ENCODE measurements at regions not wholly inside any gene's neighbourhood (a gene's known extent, or its start where the extent isn't known, plus 50 kb on each side); places are given as distances from the start of the nearest gene placed in this dataset.

GRCh38 chr1:60740154-60740553 is 342.2 kb upstream of the NFIA start:
- no peak overlapping the region for H3K4me3 ChIP-seq (ENCODE audit: control insufficient read depth in 2 of 3, extremely low read depth in 1 of 3, insufficient read depth in 2 of 3, low read depth in 1 of 3, low read length in 3 of 3)

DNA sequence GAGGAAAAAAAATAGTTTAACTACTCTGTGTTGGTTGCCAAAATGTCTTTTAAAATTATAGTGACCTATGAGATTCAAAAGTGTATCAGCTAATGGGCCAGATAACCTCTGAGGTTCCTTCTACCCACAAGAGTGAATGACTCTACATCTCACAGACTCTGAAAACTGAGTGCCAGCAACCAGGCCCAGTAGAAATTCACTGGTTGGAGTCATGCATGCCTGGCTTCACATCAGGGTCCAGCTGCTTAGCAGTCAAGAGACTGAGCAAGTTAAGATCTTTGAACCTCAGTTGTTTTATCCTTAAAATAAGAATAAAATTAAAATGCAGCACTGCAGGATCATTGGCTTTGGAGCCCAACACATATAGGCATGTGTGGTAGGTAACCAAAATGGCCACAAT is 342.6 kb upstream of the NFIA start:
- Histone ChIP-seq H4K20me1 (ENCODE audit: control insufficient read depth, extremely low read depth, insufficient read depth, low read length) (no peaks in the 10 kb centered on the region), H3K9me1 (ENCODE audit: control insufficient read depth, extremely low read depth, insufficient read depth, low read length) (no peaks in the 10 kb centered on the region), H3K79me2 (ENCODE audit: control insufficient read depth, insufficient read depth, low read length) (no peaks in the 10 kb centered on the region), H2AFZ (ENCODE audit: control insufficient read depth, low read length) (no peak overlapping the region), H3K36me3 (ENCODE audit: control insufficient read depth in 2 of 2, extremely low read depth in 1 of 2, insufficient read depth in 2 of 2, low read length in 2 of 2) (no peaks in the 10 kb centered on the region), H3K4me3 (ENCODE audit: control insufficient read depth in 2 of 3, extremely low read depth in 1 of 3, insufficient read depth in 2 of 3, low read depth in 1 of 3, low read length in 3 of 3) (no peak overlapping the region), H3K4me2 (ENCODE audit: control insufficient read depth, extremely low read depth, insufficient read depth, low read depth, low read length) (no peak overlapping the region), H3K27ac (ENCODE audit: control insufficient read depth, insufficient read depth, low read length) (no peak overlapping the region), H3K4me1 (ENCODE audit: control insufficient read depth, extremely low read depth, insufficient read depth, low read length) (no peaks in the 10 kb centered on the region), H3K27me3 (ENCODE audit: control insufficient read depth, extremely low read depth, insufficient read depth, low read length) (no peaks in the 10 kb centered on the region), H3K9me3 (ENCODE audit: control insufficient read depth, low read depth, low read length) (no peaks in the 10 kb centered on the region), H3K9ac (ENCODE audit: control insufficient read depth, extremely low read depth, insufficient read depth, low read length) (no peak overlapping the region)
- dilution Hi-C loops (cut with MboI; ENCODE audit: extremely low pct_ligation_motif_present, low sequenced_read_pairs) = no loop called here
- no peak for FAIRE-seq
- no peak for TF ChIP-seq CTCF (optimal IDR thresholded peaks at IDR 0.05 in 1 of 3, IDR thresholded peaks at IDR 0.05 in 1 of 3, conservative IDR thresholded peaks at IDR 0.05 in 1 of 3; ENCODE audit: extremely low read depth in 1 of 3, insufficient read depth in 2 of 3, low read length in 3 of 3)
- no peak for TF ChIP-seq EZH2 (IDR thresholded peaks at IDR 0.05; ENCODE audit: low read length)
- no peak for DNase-seq (ENCODE audit: low read depth, low spot score)

More at GRCh38 chr1:60740154-60740553, 342.2 kb upstream of the NFIA start:
- no peak overlapping the region for H3K9ac ChIP-seq (ENCODE audit: control insufficient read depth, extremely low read depth, insufficient read depth, low read length)
- H3K27ac ChIP-seq (ENCODE audit: control insufficient read depth, insufficient read depth, low read length) = no peak overlapping the region
- no peaks in the 10 kb centered on the region for H4K20me1 ChIP-seq (ENCODE audit: control insufficient read depth, extremely low read depth, insufficient read depth, low read length)
- no peak overlapping the region for H2AFZ ChIP-seq (ENCODE audit: control insufficient read depth, low read length)
- no peaks in the 10 kb centered on the region for H3K79me2 ChIP-seq (ENCODE audit: control insufficient read depth, insufficient read depth, low read length)
- FAIRE-seq = no peak
- no peaks in the 10 kb centered on the region for H3K4me1 ChIP-seq (ENCODE audit: control insufficient read depth, extremely low read depth, insufficient read depth, low read length)
- no peaks in the 10 kb centered on the region for H3K9me3 ChIP-seq (ENCODE audit: control insufficient read depth, low read depth, low read length)
- DNase-seq (ENCODE audit: low read depth, low spot score) = no peak
- no peaks in the 10 kb centered on the region for H3K9me1 ChIP-seq (ENCODE audit: control insufficient read depth, extremely low read depth, insufficient read depth, low read length)
- H3K27me3 ChIP-seq (ENCODE audit: control insufficient read depth, extremely low read depth, insufficient read depth, low read length) = no peaks in the 10 kb centered on the region
- H3K36me3 ChIP-seq (ENCODE audit: control insufficient read depth in 2 of 2, extremely low read depth in 1 of 2, insufficient read depth in 2 of 2, low read length in 2 of 2) = no peaks in the 10 kb centered on the region
- H3K4me2 ChIP-seq (ENCODE audit: control insufficient read depth, extremely low read depth, insufficient read depth, low read depth, low read length) = no peak overlapping the region
- dilution Hi-C loops (cut with MboI; ENCODE audit: extremely low pct_ligation_motif_present, low sequenced_read_pairs) = no loop called here
- TF ChIP-seq EZH2 (IDR thresholded peaks at IDR 0.05; ENCODE audit: low read length) = no peak

GRCh38 chr1:60732977-60733401 is 349.4 kb upstream of the NFIA start:
- no peak overlapping the region for H3K4me2 ChIP-seq (ENCODE audit: control insufficient read depth, extremely low read depth, insufficient read depth, low read depth, low read length)
- H3K9ac ChIP-seq (ENCODE audit: control insufficient read depth, extremely low read depth, insufficient read depth, low read length) = no peak overlapping the region
- H3K9me1 ChIP-seq (ENCODE audit: control insufficient read depth, extremely low read depth, insufficient read depth, low read length) = no peaks in the 10 kb centered on the region
- TF ChIP-seq EZH2 (IDR thresholded peaks at IDR 0.05; ENCODE audit: low read length) (no peak), CTCF (optimal IDR thresholded peaks at IDR 0.05 in 1 of 3, IDR thresholded peaks at IDR 0.05 in 1 of 3, conservative IDR thresholded peaks at IDR 0.05 in 1 of 3; ENCODE audit: extremely low read depth in 1 of 3, insufficient read depth in 2 of 3, low read length in 3 of 3) (no peak)
- no peaks in the 10 kb centered on the region for H3K27me3 ChIP-seq (ENCODE audit: control insufficient read depth, extremely low read depth, insufficient read depth, low read length)
- no peak overlapping the region for H3K27ac ChIP-seq (ENCODE audit: control insufficient read depth, insufficient read depth, low read length)
- dilution Hi-C loops (cut with MboI; ENCODE audit: extremely low pct_ligation_motif_present, low sequenced_read_pairs) = no loop called here
- no peak overlapping the region for H3K4me3 ChIP-seq (ENCODE audit: control insufficient read depth in 2 of 3, extremely low read depth in 1 of 3, insufficient read depth in 2 of 3, low read depth in 1 of 3, low read length in 3 of 3)
- no peaks in the 10 kb centered on the region for H3K9me3 ChIP-seq (ENCODE audit: control insufficient read depth, low read depth, low read length)
- no peaks in the 10 kb centered on the region for H3K36me3 ChIP-seq (ENCODE audit: control insufficient read depth in 2 of 2, extremely low read depth in 1 of 2, insufficient read depth in 2 of 2, low read length in 2 of 2)
- FAIRE-seq = no peak
- H2AFZ ChIP-seq (ENCODE audit: control insufficient read depth, low read length) = no peak overlapping the region
- no peaks in the 10 kb centered on the region for H3K79me2 ChIP-seq (ENCODE audit: control insufficient read depth, insufficient read depth, low read length)
- no peaks in the 10 kb centered on the region for H4K20me1 ChIP-seq (ENCODE audit: control insufficient read depth, extremely low read depth, insufficient read depth, low read length)
- DNase-seq (ENCODE audit: low read depth, low spot score) = no peak
- peaks cover 5% of the 10 kb centered on the region for H3K4me1 ChIP-seq (ENCODE audit: control insufficient read depth, extremely low read depth, insufficient read depth, low read length)

Measured in keratinocyte (primary cell).